ENCODE measurements at regions not wholly inside any gene's neighbourhood (a gene's known extent, or its start where the extent isn't known, plus 50 kb on each side); places are given as distances from the start of the nearest gene placed in this dataset.

- Histone ChIP-seq H3K27me3 (ENCODE audit: control insufficient read depth, insufficient read depth, low read length) (no peaks in the 10 kb centered on the region; the same call in 1 of the 2 replicates), H3K23ac (ENCODE audit: low read depth, low read length) (no peak overlapping the region), H2BK20ac (ENCODE audit: low read depth, low read length) (no peak overlapping the region), H3K4ac (ENCODE audit: low read depth, low read length) (no peak overlapping the region), H3K9me1 (ENCODE audit: insufficient read depth, low read length) (no peaks in the 10 kb centered on the region), H3K79me1 (ENCODE audit: low read depth in 1 of 2, low read length in 2 of 2) (no peaks in the 10 kb centered on the region), H2BK120ac (ENCODE audit: low read depth, low read length) (no peak overlapping the region), H3K4me2 (ENCODE audit: low read depth, low read length) (0 out of 2 replicates have a peak overlapping the region, but pooled peaks have one; percentile 5), H3K18ac (ENCODE audit: low read depth, low read length) (no peak overlapping the region), H4K5ac (ENCODE audit: low read depth, low read length) (no peak overlapping the region), H3K4me3 (ENCODE audit: insufficient read depth, low read depth, low read length) (no peak overlapping the region), H3K4me1 (ENCODE audit: control insufficient read depth, insufficient read depth, low read length) (no peaks in the 10 kb centered on the region), H2BK5ac (ENCODE audit: low read depth, low read length, poor library complexity, severe bottlenecking) (no peak overlapping the region), H4K8ac (ENCODE audit: low read depth in 2 of 2, low read length in 2 of 2) (no peak overlapping the region), H3K56ac (ENCODE audit: extremely low read depth, insufficient read depth, low read length) (no peak overlapping the region), H3K36me3 (ENCODE audit: control insufficient read depth, insufficient read depth, low read length) (no peaks in the 10 kb centered on the region), H3K14ac (replicated peaks; ENCODE audit: low read depth, low read length) (peak overlapping the region; percentile 1; the same call in 1 of the 2 replicates), H4K20me1 (ENCODE audit: insufficient read depth, low read length) (no peaks in the 10 kb centered on the region), H3K9ac (ENCODE audit: low read depth, low read length) (no peak overlapping the region), H4K91ac (ENCODE audit: insufficient read depth, low read depth, low read length) (no peak overlapping the region), H2AFZ (replicated peaks; ENCODE audit: low read length, poor library complexity) (no peak overlapping the region), H2BK15ac (ENCODE audit: low read depth, low read length) (no peak overlapping the region), H2AK9ac (replicated peaks; ENCODE audit: low read depth, low read length, poor library complexity) (no peak overlapping the region), H3K9me3 (ENCODE audit: control insufficient read depth, insufficient read depth, low read length) (no peaks in the 10 kb centered on the region), H3K27ac (ENCODE audit: insufficient read depth, low read length) (no peak overlapping the region), H2AK5ac (ENCODE audit: low read depth, low read length) (no peak overlapping the region)
- no peak for TF ChIP-seq MAZ (IDR thresholded peaks at IDR 0.05; ENCODE audit: borderline replicate concordance, low read depth, low read length)
- peak; percentile 14 for TF ChIP-seq RCOR1 (IDR thresholded peaks at IDR 0.05; ENCODE audit: insufficient replicate concordance, low read length)
- no peak for TF ChIP-seq CEBPB (IDR thresholded peaks at IDR 0.05; ENCODE audit: low read depth, low read length)
- peak; percentile 66 for ATAC-seq (ENCODE audit: low read depth)
- WGBS, 2 experiments (ENCODE audit: extremely low coverage in 2 of 2, insufficient read length in 1 of 2), result no CpG with 5 or more reads among the region's 1 CpG
- dilution Hi-C loops (cut with HindIII; ENCODE audit: low sequenced_read_pairs, unreplicated experiment), result no loop called here
- CTCF ChIA-PET, result no interaction called here
- peak; percentile 76 for DNase-seq
- POLR2A ChIA-PET (ENCODE audit: unreplicated experiment), result no interaction called here
- no TSS peak for BruUV-seq (replicated peaks)
- in situ Hi-C loops (cut with MboI; ENCODE audit: low sequenced_read_pairs), result no loop called here
- intact Hi-C loops (cut with micrococcal nuclease), result no loop called here
Observed at GRCh38 chr13:106291006-106291405, 244.5 kb downstream of the EFNB2 start.

Data from IMR-90 (cell line).